ENCODE measurements at regions not wholly inside any gene's neighbourhood (a gene's known extent, or its start where the extent isn't known, plus 50 kb on each side); places are given as distances from the start of the nearest gene placed in this dataset.

DNA sequence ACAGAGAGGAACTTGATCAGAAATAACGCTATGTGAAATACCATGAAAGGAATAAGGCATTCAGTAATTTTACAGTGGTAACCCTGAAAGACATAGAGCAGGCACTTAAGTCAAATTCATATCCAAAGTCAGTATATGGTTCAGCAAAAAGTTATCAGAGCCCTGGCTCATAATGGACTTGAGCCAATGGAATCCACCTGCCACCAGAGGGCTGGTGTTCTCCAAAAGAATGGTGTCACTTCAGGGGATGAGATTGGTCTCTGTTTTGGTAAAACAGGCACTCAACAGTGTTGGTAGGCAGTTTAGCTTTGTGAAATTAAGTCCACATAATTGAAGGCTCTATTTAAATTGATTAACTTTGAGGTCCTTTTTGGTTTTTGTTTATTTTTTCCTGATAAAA, 93.9 kb downstream of the LIG4 start:
- TF ChIP-seq CTCF (IDR thresholded peaks at IDR 0.05; ENCODE audit: insufficient read depth, low read depth, low read length) (no peak), EZH2 (IDR thresholded peaks at IDR 0.05; ENCODE audit: insufficient read depth, low read length) (no peak)

Measured in astrocyte (in vitro differentiated cells and primary cell).